ENCODE measurements at regions not wholly inside any gene's neighbourhood (a gene's known extent, or its start where the extent isn't known, plus 50 kb on each side); places are given as distances from the start of the nearest gene placed in this dataset.

DNA sequence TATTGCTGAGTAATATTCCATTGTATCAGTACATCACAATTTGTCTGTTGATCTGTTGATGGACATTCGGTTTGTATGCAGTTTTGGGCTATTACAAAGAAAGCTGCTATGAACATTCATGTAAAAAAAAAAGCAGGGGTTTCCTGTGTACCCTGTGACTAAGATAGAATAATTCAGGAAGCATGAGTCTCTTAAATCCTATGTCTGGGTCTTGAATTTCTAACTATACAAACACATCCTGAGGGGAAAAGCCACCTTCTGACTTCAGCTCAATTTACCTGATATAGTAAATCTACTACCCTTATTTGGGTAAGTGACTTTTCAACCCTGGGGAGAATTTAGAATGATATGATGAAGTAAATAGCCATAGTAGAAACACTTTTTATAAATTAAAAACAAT, 94.6 kb upstream of the FUNDC1 start:
- WGBS (ENCODE audit: insufficient coverage): no CpG with 5 or more reads among the region's 1 CpG
- H3K36me3 Mint-ChIP-seq: no peaks in the 10 kb centered on the region
- peaks cover 0 to 3% (median 2%) of the 10 kb centered on the region in 7 donors for H3K9me3 Mint-ChIP-seq
- Histone ChIP-seq H3K79me2 (ENCODE audit: insufficient read depth, low read length) (no peaks in the 10 kb centered on the region), H3K9me3 (replicated peaks in 1 of 2; ENCODE audit: control insufficient read depth in 1 of 2, insufficient read depth in 1 of 2, low read length in 2 of 2) (no peaks in the 10 kb centered on the region), H3K9ac (ENCODE audit: insufficient read depth, low read length, poor library complexity, severe bottlenecking) (no peak overlapping the region), H3K4me1 (ENCODE audit: control insufficient read depth in 1 of 2, insufficient read depth in 2 of 2, low read length in 2 of 2) (no peaks in the 10 kb centered on the region), H3K27ac (ENCODE audit: low read depth in 1 of 2, low read length in 2 of 2) (no peak overlapping the region), H3K4me3 (replicated peaks in 1 of 3; ENCODE audit: low read depth in 2 of 3, low read length in 3 of 3) (no peak overlapping the region), H3K36me3 (replicated peaks in 1 of 2; ENCODE audit: control insufficient read depth in 1 of 2, insufficient read depth in 2 of 2, low read length in 2 of 2) (no peaks in the 10 kb centered on the region), H3K4me2 (replicated peaks; ENCODE audit: extremely low read depth, low read length, poor library complexity, severe bottlenecking) (no peak overlapping the region), H4K20me1 (ENCODE audit: insufficient read depth, low read length) (no peaks in the 10 kb centered on the region), H3K27me3 (ENCODE audit: control insufficient read depth in 2 of 2, insufficient read depth in 2 of 2, low read length in 2 of 2) (no peaks in the 10 kb centered on the region), H2AFZ (ENCODE audit: insufficient read depth, low read depth, low read length, poor library complexity, severe bottlenecking) (no peak overlapping the region)
- no peak overlapping the region for H3K4me3 Mint-ChIP-seq
- DNase-seq: no peak
- TF ChIP-seq, protein P1, sequence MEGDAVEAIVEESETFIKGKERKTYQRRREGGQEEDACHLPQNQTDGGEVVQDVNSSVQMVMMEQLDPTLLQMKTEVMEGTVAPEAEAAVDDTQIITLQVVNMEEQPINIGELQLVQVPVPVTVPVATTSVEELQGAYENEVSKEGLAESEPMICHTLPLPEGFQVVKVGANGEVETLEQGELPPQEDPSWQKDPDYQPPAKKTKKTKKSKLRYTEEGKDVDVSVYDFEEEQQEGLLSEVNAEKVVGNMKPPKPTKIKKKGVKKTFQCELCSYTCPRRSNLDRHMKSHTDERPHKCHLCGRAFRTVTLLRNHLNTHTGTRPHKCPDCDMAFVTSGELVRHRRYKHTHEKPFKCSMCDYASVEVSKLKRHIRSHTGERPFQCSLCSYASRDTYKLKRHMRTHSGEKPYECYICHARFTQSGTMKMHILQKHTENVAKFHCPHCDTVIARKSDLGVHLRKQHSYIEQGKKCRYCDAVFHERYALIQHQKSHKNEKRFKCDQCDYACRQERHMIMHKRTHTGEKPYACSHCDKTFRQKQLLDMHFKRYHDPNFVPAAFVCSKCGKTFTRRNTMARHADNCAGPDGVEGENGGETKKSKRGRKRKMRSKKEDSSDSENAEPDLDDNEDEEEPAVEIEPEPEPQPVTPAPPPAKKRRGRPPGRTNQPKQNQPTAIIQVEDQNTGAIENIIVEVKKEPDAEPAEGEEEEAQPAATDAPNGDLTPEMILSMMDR (IDR thresholded peaks at IDR 0.05): no peak
- H3K27me3 Mint-ChIP-seq (ENCODE audit: low read depth in 3 of 3): peaks cover 0 to 9% (median 0%) of the 10 kb centered on the region in 3 donors
- no peaks in the 10 kb centered on the region for H3K4me1 Mint-ChIP-seq
- intact Hi-C loops (cut with micrococcal nuclease): no loop called here
- H3K27ac Mint-ChIP-seq: no peak overlapping the region

DNA sequence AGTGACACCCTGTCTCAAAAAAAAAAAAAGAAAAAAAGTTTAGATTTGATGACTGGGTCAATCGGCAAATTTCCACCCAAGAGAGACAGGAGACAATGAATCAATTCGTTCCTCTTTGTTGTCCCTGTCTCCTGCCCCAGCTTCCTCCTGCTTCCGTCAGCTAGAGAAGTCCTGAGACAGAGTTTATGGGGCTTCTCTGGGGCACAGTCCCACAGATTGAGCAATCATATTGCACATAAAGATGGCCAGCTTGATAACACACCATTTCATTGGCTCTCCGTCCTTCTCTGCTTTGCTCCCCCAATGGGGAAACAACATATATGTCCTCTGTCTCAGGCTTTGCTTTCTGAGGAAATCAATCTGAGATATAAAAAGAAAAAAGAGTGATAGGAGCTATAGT, 78.4 kb upstream of the FUNDC1 start:
- H3K27me3 ChIP-seq (ENCODE audit: control insufficient read depth in 2 of 2, insufficient read depth in 2 of 2, low read length in 2 of 2): no peaks in the 10 kb centered on the region
- no peak overlapping the region for H3K4me2 ChIP-seq (replicated peaks; ENCODE audit: extremely low read depth, low read length, poor library complexity, severe bottlenecking)
- H3K9me3 Mint-ChIP-seq: peaks cover 0 to 2% (median 0%) of the 10 kb centered on the region in 7 donors
- intact Hi-C loops (cut with micrococcal nuclease): no loop called here
- no peaks in the 10 kb centered on the region for H3K36me3 ChIP-seq (replicated peaks in 1 of 2; ENCODE audit: control insufficient read depth in 1 of 2, insufficient read depth in 2 of 2, low read length in 2 of 2)
- no peak overlapping the region for H3K4me3 ChIP-seq (replicated peaks in 1 of 3; ENCODE audit: low read depth in 2 of 3, low read length in 3 of 3)
- TF ChIP-seq, protein P1 (IDR thresholded peaks at IDR 0.05): no peak
- no peak overlapping the region for H3K4me3 Mint-ChIP-seq
- H3K36me3 Mint-ChIP-seq: no peaks in the 10 kb centered on the region
- H3K27ac Mint-ChIP-seq: no peak overlapping the region
- H3K9ac ChIP-seq (ENCODE audit: insufficient read depth, low read length, poor library complexity, severe bottlenecking): no peak overlapping the region
- H3K4me1 Mint-ChIP-seq: peaks cover 6% of the 10 kb centered on the region
- H3K27me3 Mint-ChIP-seq (ENCODE audit: low read depth in 3 of 3): peaks cover 0 to 17% (median 1%) of the 10 kb centered on the region in 3 donors
- no peaks in the 10 kb centered on the region for H4K20me1 ChIP-seq (ENCODE audit: insufficient read depth, low read length)
- peaks cover 0 to 3% of the 10 kb centered on the region in 2 donors for H3K4me1 ChIP-seq (ENCODE audit: control insufficient read depth in 1 of 2, insufficient read depth in 2 of 2, low read length in 2 of 2)
- peak; percentile 18 to 69 (median 27) for DNase-seq
- no peaks in the 10 kb centered on the region for H3K79me2 ChIP-seq (ENCODE audit: insufficient read depth, low read length)
- no peak overlapping the region for H3K27ac ChIP-seq (ENCODE audit: low read depth in 1 of 2, low read length in 2 of 2)
- H2AFZ ChIP-seq (ENCODE audit: insufficient read depth, low read depth, low read length, poor library complexity, severe bottlenecking): no peak overlapping the region
- WGBS (ENCODE audit: insufficient coverage): 0% methylated on average over 2 of the region's 4 CpGs
- H3K9me3 ChIP-seq (replicated peaks in 1 of 2; ENCODE audit: control insufficient read depth in 1 of 2, insufficient read depth in 1 of 2, low read length in 2 of 2): no peaks in the 10 kb centered on the region
